H9 (cell line): ENCODE measurements at regions not wholly inside any gene's neighbourhood (a gene's known extent, or its start where the extent isn't known, plus 50 kb on each side); places are given as distances from the start of the nearest gene placed in this dataset.

Source experiments
- DNase-seq: peaks from one replicate; pipeline ENCODE4 v3.0.0-alpha.2; 2017
- H2AFZ ChIP-seq: one replicate; pipeline ENCODE4 v1.6.1; 2013; ENCODE audit warnings: mild to moderate bottlenecking, low read length, control low read depth, moderate library complexity
- H2AK5ac ChIP-seq: 2 replicates; pipeline ENCODE4 v1.6.1; 2013; ENCODE audit warnings: low read length, control low read depth, mixed read lengths; ENCODE audit not compliant: insufficient read length
- H2BK120ac ChIP-seq: one replicate; pipeline ENCODE4 v1.6.1; 2013; ENCODE audit warnings: low read depth, mild to moderate bottlenecking, low read length, control low read depth, inconsistent platforms; ENCODE audit not compliant: poor library complexity, severe bottlenecking
- H2BK12ac ChIP-seq: 2 replicates; pipeline ENCODE4 v1.6.1; 2013; ENCODE audit warnings: low read length, control low read depth, mixed read lengths, low read depth; ENCODE audit not compliant: insufficient read length
- H2BK15ac ChIP-seq: 2 replicates; pipeline ENCODE4 v1.6.1; 2013; ENCODE audit warnings: low read depth, low read length, control low read depth
- H2BK20ac ChIP-seq: one replicate; pipeline ENCODE4 v1.6.1; 2013; ENCODE audit warnings: low read depth, mild to moderate bottlenecking, low read length, control low read depth, inconsistent platforms; ENCODE audit not compliant: poor library complexity, severe bottlenecking
- H2BK5ac ChIP-seq: 2 replicates; pipeline ENCODE4 v1.6.1; 2013; ENCODE audit warnings: low read length, control low read depth, mixed read lengths; ENCODE audit not compliant: insufficient read length
- H3K14ac ChIP-seq: 2 replicates; pipeline ENCODE4 v1.6.1; 2013; ENCODE audit warnings: low read length, control low read depth; ENCODE audit not compliant: insufficient read depth
- H3K18ac ChIP-seq: 2 replicates; pipeline ENCODE4 v1.6.1; 2013; ENCODE audit warnings: low read depth, mild to moderate bottlenecking, mixed read lengths, low read length, control low read depth; ENCODE audit not compliant: insufficient read length
- H3K23ac ChIP-seq: 2 replicates; pipeline ENCODE4 v1.6.1; 2013; ENCODE audit warnings: low read length, control low read depth, mixed read lengths, low read depth; ENCODE audit not compliant: insufficient read length
- H3K23me2 ChIP-seq: 2 replicates; pipeline ENCODE4 v1.6.1; 2013; ENCODE audit warnings: low read depth, mild to moderate bottlenecking, mixed read lengths, low read length, control low read depth; ENCODE audit not compliant: insufficient read length, poor library complexity, severe bottlenecking
- H3K27ac ChIP-seq: 2 replicates; pipeline ENCODE4 v1.5.1; 2013; ENCODE audit warnings: low read length, control low read depth, mixed read lengths, low read depth; ENCODE audit not compliant: insufficient read length
- H3K27me3 ChIP-seq: 2 replicates; pipeline ENCODE4 v1.6.1; 2013; ENCODE audit warnings: low read length, control low read depth, inconsistent platforms; ENCODE audit not compliant: insufficient read depth
- H3K4ac ChIP-seq: 2 replicates; pipeline ENCODE4 v1.6.1; 2013; ENCODE audit warnings: low read depth, mild to moderate bottlenecking, control low read depth, inconsistent platforms, low read length, moderate library complexity
- H3K4me1 ChIP-seq: 2 replicates; pipeline ENCODE4 v1.6.1; 2013; ENCODE audit warnings: low read length, control low read depth, inconsistent platforms; ENCODE audit not compliant: insufficient read depth
- H3K4me2 ChIP-seq: 2 replicates; pipeline ENCODE4 v1.6.1; 2013; ENCODE audit warnings: low read length, control low read depth, mixed read lengths; ENCODE audit not compliant: insufficient read length, insufficient read depth
- H3K56ac ChIP-seq: 2 replicates; pipeline ENCODE4 v1.6.1; 2013; ENCODE audit warnings: low read depth, mild to moderate bottlenecking, mixed read lengths, low read length, control low read depth; ENCODE audit not compliant: insufficient read length
- H3K79me1 ChIP-seq: 2 replicates; pipeline ENCODE4 v1.6.1; 2013; ENCODE audit warnings: low read depth, mild to moderate bottlenecking, moderate library complexity, low read length, control low read depth, inconsistent platforms; ENCODE audit not compliant: insufficient read depth, poor library complexity, severe bottlenecking
- H3K79me2 ChIP-seq: 2 replicates; pipeline ENCODE4 v1.6.1; 2013; ENCODE audit warnings: low read length, control low read depth, inconsistent platforms; ENCODE audit not compliant: insufficient read depth
- H3K9ac ChIP-seq: 2 replicates; pipeline ENCODE4 v1.6.1; 2013; ENCODE audit warnings: low read length, control low read depth, mixed read lengths; ENCODE audit not compliant: insufficient read length; ENCODE audit errors: extremely low read depth
- H3K9me3 ChIP-seq: one replicate; pipeline ENCODE4 v1.6.1; 2013; ENCODE audit warnings: low read depth, low read length, inconsistent platforms; ENCODE audit not compliant: control insufficient read depth
- H3T11ph ChIP-seq: one replicate; pipeline ENCODE4 v1.6.1; 2013; ENCODE audit warnings: mild to moderate bottlenecking, low read length, control low read depth, inconsistent platforms
- H4K20me1 ChIP-seq: one replicate; pipeline ENCODE4 v1.6.1; 2013; ENCODE audit not compliant: control insufficient read depth, insufficient read length, insufficient read depth
- H4K5ac ChIP-seq: 2 replicates; pipeline ENCODE4 v1.6.1; 2013; ENCODE audit warnings: low read depth, mild to moderate bottlenecking, mixed read lengths, low read length, control low read depth; ENCODE audit not compliant: insufficient read length
- H4K8ac ChIP-seq: replicated peaks from 2 replicates; pipeline ENCODE4 v1.6.1; 2013; ENCODE audit warnings: low read length, control low read depth, mixed read lengths, low read depth; ENCODE audit not compliant: insufficient read length
- H4K91ac ChIP-seq: 2 replicates; pipeline ENCODE4 v1.6.1; 2013; ENCODE audit warnings: low read depth, mild to moderate bottlenecking, moderate library complexity, mixed read lengths, low read length, control low read depth; ENCODE audit not compliant: insufficient read length
- H3K27ac Mint-ChIP-seq, 3 experiments: 2 replicates in 2 of 3; 3 replicates in 1 of 3; pipeline ENCODE4 v1.8.0; 2020 to 2021; ENCODE audit warnings: mixed read lengths in 3 of 3, mild to moderate bottlenecking in 1 of 3, moderate library complexity in 1 of 3
- H3K27me3 Mint-ChIP-seq: 2 replicates; pipeline ENCODE4 v1.8.0; 2021; ENCODE audit warnings: low read depth, mild to moderate bottlenecking, moderate library complexity, mixed read lengths
- H3K36me3 Mint-ChIP-seq, 3 experiments: 2 replicates in 2 of 3; 3 replicates in 1 of 3; pipeline ENCODE4 v1.8.0; 2020 to 2021; ENCODE audit warnings: low read depth in 3 of 3, mixed read lengths in 3 of 3; ENCODE audit not compliant: insufficient read depth in 1 of 3
- H3K4me1 Mint-ChIP-seq, 2 experiments: 2 replicates each; pipeline ENCODE4 v1.8.0; 2020; ENCODE audit warnings: mixed read lengths in 2 of 2
- H3K4me3 Mint-ChIP-seq, 2 experiments: 2 replicates in 1 of 2; 3 replicates in 1 of 2; pipeline ENCODE4 v1.8.0; 2020 to 2021; ENCODE audit warnings: mild to moderate bottlenecking in 2 of 2, mixed read lengths in 2 of 2, moderate library complexity in 1 of 2
- H3K9me3 Mint-ChIP-seq, 2 experiments: 2 replicates in 1 of 2; 3 replicates in 1 of 2; pipeline ENCODE4 v1.8.0; 2020; ENCODE audit warnings: mild to moderate bottlenecking in 2 of 2, mixed read lengths in 2 of 2, moderate library complexity in 1 of 2
- WGBS: extraction: QIAGEN DNeasy Blood & Tissue Kit; methylation state at CpG from one replicate; pipeline ENCODE4 v1.1.7; 2013; ENCODE audit warnings: missing lambda C conversion rate, low lambda C conversion rate, mixed read lengths; ENCODE audit not compliant: insufficient read length; ENCODE audit errors: extremely low coverage; 5-methylcytosine and 5-hydroxymethylcytosine counted together
- TF ChIP-seq, protein P1 (sequence below): fragments of 200-600 bp; sonication (generic); conservative IDR thresholded peaks from 3 replicates; pipeline ENCODE4 v1.8.0; 2021; ENCODE audit warnings: antibody characterized with exemption, mild to moderate bottlenecking

DNA sequence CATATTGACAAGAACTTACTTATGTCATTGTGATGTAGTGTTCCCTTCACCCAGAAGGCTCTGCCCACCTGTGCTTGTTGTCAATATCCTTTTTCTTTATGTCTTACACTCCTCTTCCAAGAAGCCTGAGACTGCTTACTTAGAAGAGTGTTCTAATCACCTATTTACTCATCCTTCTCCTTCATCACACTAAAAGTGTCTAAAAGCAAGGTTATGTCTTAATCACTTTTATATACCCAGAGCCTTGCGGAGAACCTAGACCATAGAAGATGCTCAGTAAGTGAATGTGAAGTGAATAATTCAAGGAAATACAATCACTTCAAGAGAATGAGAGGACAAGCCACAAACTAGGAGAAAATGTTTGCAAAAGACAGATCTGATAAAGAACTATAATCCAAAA is 177.6 kb upstream of the S100G start:
- Histone ChIP-seq H3K27ac (no peak overlapping the region), H4K20me1 (no peaks in the 10 kb centered on the region), H4K5ac (no peak overlapping the region), H3T11ph (no peak overlapping the region), H2AK5ac (no peak overlapping the region), H3K4me1 (peaks cover 10% of the 10 kb centered on the region; the same call in 1 of the 2 replicates), H4K91ac (no peak overlapping the region), H3K27me3 (no peaks in the 10 kb centered on the region), H3K4ac (no peak overlapping the region), H2BK120ac (no peak overlapping the region), H3K23ac (no peak overlapping the region), H2BK12ac (no peak overlapping the region), H3K4me2 (no peak overlapping the region), H3K14ac (no peak overlapping the region), H3K79me2 (no peaks in the 10 kb centered on the region), H3K18ac (no peak overlapping the region), H3K9me3 (no peaks in the 10 kb centered on the region), H2AFZ (no peak overlapping the region), H2BK15ac (no peak overlapping the region), H3K9ac (no peak overlapping the region), H2BK20ac (no peak overlapping the region), H3K56ac (no peak overlapping the region), H3K79me1 (no peaks in the 10 kb centered on the region), H3K23me2 (no peaks in the 10 kb centered on the region), H4K8ac (no peak overlapping the region), H2BK5ac (no peak overlapping the region)
- Mint-ChIP-seq H3K4me1 (peaks cover 13 to 20% of the 10 kb centered on the region in 2 experiments), H3K9me3 (no peaks in the 10 kb centered on the region; a peak in 3 of 5 replicates), H3K27ac (no peak overlapping the region), H3K4me3 (no peak overlapping the region), H3K27me3 (no peaks in the 10 kb centered on the region), H3K36me3 (peaks cover 13 to 21% (median 15%) of the 10 kb centered on the region in 3 experiments; a peak in 6 of 7 replicates)
- DNase-seq = no peak
- WGBS = no CpG with 5 or more reads among the region's 1 CpG
- TF ChIP-seq, protein P1, sequence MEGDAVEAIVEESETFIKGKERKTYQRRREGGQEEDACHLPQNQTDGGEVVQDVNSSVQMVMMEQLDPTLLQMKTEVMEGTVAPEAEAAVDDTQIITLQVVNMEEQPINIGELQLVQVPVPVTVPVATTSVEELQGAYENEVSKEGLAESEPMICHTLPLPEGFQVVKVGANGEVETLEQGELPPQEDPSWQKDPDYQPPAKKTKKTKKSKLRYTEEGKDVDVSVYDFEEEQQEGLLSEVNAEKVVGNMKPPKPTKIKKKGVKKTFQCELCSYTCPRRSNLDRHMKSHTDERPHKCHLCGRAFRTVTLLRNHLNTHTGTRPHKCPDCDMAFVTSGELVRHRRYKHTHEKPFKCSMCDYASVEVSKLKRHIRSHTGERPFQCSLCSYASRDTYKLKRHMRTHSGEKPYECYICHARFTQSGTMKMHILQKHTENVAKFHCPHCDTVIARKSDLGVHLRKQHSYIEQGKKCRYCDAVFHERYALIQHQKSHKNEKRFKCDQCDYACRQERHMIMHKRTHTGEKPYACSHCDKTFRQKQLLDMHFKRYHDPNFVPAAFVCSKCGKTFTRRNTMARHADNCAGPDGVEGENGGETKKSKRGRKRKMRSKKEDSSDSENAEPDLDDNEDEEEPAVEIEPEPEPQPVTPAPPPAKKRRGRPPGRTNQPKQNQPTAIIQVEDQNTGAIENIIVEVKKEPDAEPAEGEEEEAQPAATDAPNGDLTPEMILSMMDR = no peak
